H1 (cell line): ENCODE measurements at regions not wholly inside any gene's neighbourhood (a gene's known extent, or its start where the extent isn't known, plus 50 kb on each side); places are given as distances from the start of the nearest gene placed in this dataset.
A peak's percentile ranks its signal among the peaks of the same experiment; 100 is the strongest.

Experiments
- CTCF ChIA-PET: fragments of 300-600 bp; sonication (Branson Sonifier 250); formaldehyde crosslinking; loops from one replicate; lab custom pipeline; 2021; ENCODE audit not compliant: partially characterized antibody; lab: Charles Lee
- POLR2A ChIA-PET: fragments of 300-600 bp; sonication (Branson Sonifier 250); formaldehyde crosslinking; loops from one replicate; lab custom pipeline; 2021; ENCODE audit warnings: inconsistent platforms; ENCODE audit not compliant: partially characterized antibody; lab: Charles Lee
- DNase-seq, 2 experiments: peaks; one replicate each; pipeline versions ENCODE4 v3.0.0 to v3.0.0-alpha.2; 2010 to 2022; ENCODE audit warnings: low spot score in 2 of 2, low read depth in 1 of 2, mixed read lengths in 1 of 2
- FAIRE-seq: peaks from 2 replicates; lab custom pipeline; 2011; peaks lifted over from hg19 to GRCh38; lab: Jason Lieb, UNC
- H2AFZ ChIP-seq: 2 replicates; pipeline ENCODE4 v1.8.1; 2012; ENCODE audit warnings: low read length, inconsistent platforms
- H2AK5ac ChIP-seq: 2 replicates; pipeline ENCODE4 v1.6.1; 2013; ENCODE audit warnings: low read depth, low read length
- H2BK120ac ChIP-seq: replicated peaks from 2 replicates; pipeline ENCODE3; 2013; ENCODE audit warnings: low read depth, low read length, inconsistent platforms
- H2BK12ac ChIP-seq: 2 replicates; pipeline ENCODE4 v1.6.1; 2013; ENCODE audit warnings: low read depth, low read length
- H2BK15ac ChIP-seq: 2 replicates; pipeline ENCODE4 v1.6.1; 2013; ENCODE audit warnings: low read length
- H2BK20ac ChIP-seq: 2 replicates; pipeline ENCODE4 v1.6.1; 2013; ENCODE audit warnings: low read length
- H2BK5ac ChIP-seq: 2 replicates; pipeline ENCODE4 v1.6.1; 2013; ENCODE audit warnings: low read depth, low read length
- H3K14ac ChIP-seq: 2 replicates; pipeline ENCODE4 v1.6.1; 2013; ENCODE audit warnings: inconsistent platforms; ENCODE audit not compliant: insufficient read length
- H3K18ac ChIP-seq: 2 replicates; pipeline ENCODE4 v1.6.1; 2013; ENCODE audit warnings: low read length; ENCODE audit errors: extremely low read depth
- H3K23ac ChIP-seq: 2 replicates; pipeline ENCODE4 v1.6.1; 2013; ENCODE audit warnings: inconsistent platforms; ENCODE audit not compliant: insufficient read length
- H3K23me2 ChIP-seq: 2 replicates; pipeline ENCODE4 v1.6.1; 2013; ENCODE audit warnings: low read depth, low read length
- H3K27ac ChIP-seq: 2 replicates; pipeline ENCODE4 v1.6.1; 2011; ENCODE audit warnings: low read depth, low read length, inconsistent platforms
- H3K27me3 ChIP-seq, 4 experiments: replicated peaks in 1 of 4; 1 replicate in 1 of 4; 2 replicates in 3 of 4; pipeline versions ENCODE4 v1.6.1 to v1.8.1; 2011 to 2013; ENCODE audit warnings: low read length in 3 of 4, mild to moderate bottlenecking in 3 of 4, inconsistent platforms in 2 of 4, mixed read lengths in 2 of 4, moderate library complexity in 1 of 4; ENCODE audit not compliant: control insufficient read depth in 3 of 4, insufficient read depth in 3 of 4; ENCODE audit errors: extremely low read depth in 1 of 4
- H3K36me3 ChIP-seq, 4 experiments: 2 replicates each; pipeline versions ENCODE4 v1.6.1 to v1.8.1; 2011 to 2013; ENCODE audit warnings: mild to moderate bottlenecking in 4 of 4, low read length in 3 of 4, moderate library complexity in 2 of 4, control low read depth in 1 of 4, inconsistent platforms in 1 of 4; ENCODE audit not compliant: insufficient read depth in 4 of 4, control insufficient read depth in 2 of 4
- H3K4ac ChIP-seq: replicated peaks from 2 replicates; pipeline ENCODE3; 2013; ENCODE audit warnings: low read length, low read depth, mixed read lengths, inconsistent platforms; ENCODE audit not compliant: insufficient read length
- H3K4me1 ChIP-seq, 4 experiments: replicated peaks in 1 of 4; 1 replicate in 1 of 4; 2 replicates in 3 of 4; pipeline versions ENCODE4 v1.6.1 to v1.8.1; 2011 to 2013; ENCODE audit warnings: low read length in 3 of 4, inconsistent platforms in 2 of 4, mixed read lengths in 1 of 4; ENCODE audit not compliant: insufficient read depth in 4 of 4, control insufficient read depth in 3 of 4
- H3K4me2 ChIP-seq, 2 experiments: 2 replicates each; pipeline versions ENCODE4 v1.6.1 to v1.8.1; 2011 to 2013; ENCODE audit warnings: low read depth in 2 of 2, low read length in 2 of 2, control low read depth in 1 of 2, inconsistent platforms in 1 of 2, mild to moderate bottlenecking in 1 of 2; ENCODE audit not compliant: insufficient read depth in 1 of 2
- H3K4me3 ChIP-seq, 4 experiments: fragments of 200-600, 300-600 bp in 1 of 4; sonication (generic), shearing (Covaris generic), sonication (Bioruptor Twin) in 1 of 4; 2 replicates each; pipeline versions ENCODE4 v1.5.1 to v1.8.1; 2011 to 2016; ENCODE audit warnings: low read length in 4 of 4, low read depth in 3 of 4, control low read depth in 2 of 4, inconsistent platforms in 2 of 4, mild to moderate bottlenecking in 2 of 4, mixed read lengths in 1 of 4, moderate library complexity in 1 of 4; ENCODE audit not compliant: insufficient read depth in 2 of 4; ENCODE audit errors: extremely low read depth in 1 of 4
- H3K56ac ChIP-seq: replicated peaks from 2 replicates; pipeline ENCODE3; 2013; ENCODE audit warnings: low read depth, mild to moderate bottlenecking, mixed read lengths, low read length, inconsistent platforms; ENCODE audit not compliant: insufficient read length
- H3K79me1 ChIP-seq: 2 replicates; pipeline ENCODE4 v1.6.1; 2013; ENCODE audit warnings: low read depth, low read length, control low read depth
- H3K79me2 ChIP-seq, 2 experiments: 2 replicates each; pipeline versions ENCODE4 v1.6.1 to v1.8.1; 2012 to 2013; ENCODE audit warnings: low read length in 2 of 2, mild to moderate bottlenecking in 2 of 2, inconsistent platforms in 1 of 2; ENCODE audit not compliant: insufficient read depth in 2 of 2, control insufficient read depth in 1 of 2
- H3K9ac ChIP-seq, 4 experiments: replicated peaks in 1 of 4; 1 replicate in 1 of 4; 2 replicates in 3 of 4; pipeline versions ENCODE4 v1.6.1 to v1.8.1; 2011 to 2013; ENCODE audit warnings: low read depth in 3 of 4, low read length in 3 of 4, control low read depth in 2 of 4, mild to moderate bottlenecking in 2 of 4, moderate library complexity in 2 of 4, inconsistent platforms in 1 of 4; ENCODE audit errors: extremely low read depth in 1 of 4
- H3K9me3 ChIP-seq, 2 experiments: 2 replicates each; pipeline versions ENCODE4 v1.6.1 to v1.8.1; 2012 to 2013; ENCODE audit warnings: mild to moderate bottlenecking in 2 of 2, moderate library complexity in 2 of 2, control low read depth in 1 of 2, inconsistent platforms in 1 of 2, low read depth in 1 of 2, low read length in 1 of 2, mixed read lengths in 1 of 2; ENCODE audit not compliant: insufficient read depth in 2 of 2
- H4K20me1 ChIP-seq, 2 experiments: replicated peaks in 1 of 2; 2 replicates each; pipeline versions ENCODE3 to v1.8.1; 2011 to 2013; ENCODE audit warnings: inconsistent platforms in 2 of 2, low read length in 2 of 2, mild to moderate bottlenecking in 1 of 2; ENCODE audit not compliant: insufficient read depth in 2 of 2, control insufficient read depth in 1 of 2
- H4K5ac ChIP-seq: 2 replicates; pipeline ENCODE4 v1.6.1; 2013; ENCODE audit warnings: low read length, low read depth, mixed read lengths, inconsistent platforms; ENCODE audit not compliant: insufficient read length
- H4K8ac ChIP-seq: 2 replicates; pipeline ENCODE4 v1.8.0; 2013; ENCODE audit warnings: mild to moderate bottlenecking, moderate library complexity, low read length, inconsistent platforms; ENCODE audit not compliant: insufficient read depth; ENCODE audit errors: extremely low read depth
- H4K91ac ChIP-seq: replicated peaks from 2 replicates; pipeline ENCODE3; 2013; ENCODE audit warnings: low read length, mixed read lengths, inconsistent platforms; ENCODE audit not compliant: insufficient read length
- E2F6 ChIP-seq: IDR thresholded peaks from 2 replicates; pipeline ENCODE4 v1.6.1; 2012; ENCODE audit warnings: inconsistent platforms
- EGR1 ChIP-seq: IDR thresholded peaks from 2 replicates; pipeline ENCODE4 v1.6.1; 2011; ENCODE audit warnings: low read depth, low read length, borderline replicate concordance
- NANOG ChIP-seq: IDR thresholded peaks from 2 replicates; pipeline ENCODE4 v1.6.1; 2011; ENCODE audit warnings: low read length, low read depth, mild to moderate bottlenecking, inconsistent platforms; ENCODE audit not compliant: insufficient read depth, poor library complexity, severe bottlenecking
- POLR2AphosphoS5 ChIP-seq: IDR thresholded peaks from 2 replicates; pipeline ENCODE4 v1.6.1; 2011; ENCODE audit warnings: low read depth, low read length
- SP4 ChIP-seq: IDR thresholded peaks from 2 replicates; pipeline ENCODE4 v1.6.1; 2012; ENCODE audit warnings: low read length, inconsistent platforms
- SUZ12 ChIP-seq: fragments of 200-600 bp; sonication (generic); IDR thresholded peaks from 2 replicates; pipeline ENCODE4 v1.6.1; 2012; ENCODE audit warnings: mild to moderate bottlenecking, inconsistent platforms, low read length, moderate library complexity, mixed read lengths
- ZNF274 ChIP-seq: IDR thresholded peaks from 2 replicates; pipeline ENCODE4 v1.7.0; 2012; ENCODE audit warnings: low read length, borderline replicate concordance; ENCODE audit errors: extremely low read depth
- WGBS, 2 experiments: shearing (Covaris generic) in 1 of 2; methylation state at CpG; one replicate each; pipeline versions ENCODE4 v1.1.6 to v1.1.7; 2013 to 2015; ENCODE audit warnings: low lambda C conversion rate in 2 of 2, mixed read lengths in 2 of 2, inconsistent platforms in 1 of 2, low coverage in 1 of 2, missing lambda C conversion rate in 1 of 2; ENCODE audit not compliant: insufficient replicate concordance in 2 of 2, insufficient coverage in 1 of 2, insufficient read length in 1 of 2; ENCODE audit errors: extremely low coverage in 1 of 2, missing lambda C conversion rate in 1 of 2; 5-methylcytosine and 5-hydroxymethylcytosine counted together

GRCh38 chr18:11432360-11432811 lies 177.0 kb upstream of the SLC35G4 start:
- Histone ChIP-seq H3K18ac (no peak overlapping the region), H3K4me1 (no peaks in the 10 kb centered on the region), H3K36me3 (no peaks in the 10 kb centered on the region), H3K27me3 (no peaks in the 10 kb centered on the region), H2AK5ac (no peak overlapping the region), H3K4me3 (no peak overlapping the region), H2BK15ac (no peak overlapping the region), H4K5ac (no peak overlapping the region), H4K91ac (no peak overlapping the region), H3K9me3 (peaks cover 0 to 6% of the 10 kb centered on the region in 2 experiments; a peak in 1 of 4 replicates), H2BK20ac (no peak overlapping the region), H3K79me1 (no peaks in the 10 kb centered on the region), H3K27ac (no peak overlapping the region), H3K23me2 (no peaks in the 10 kb centered on the region), H3K56ac (no peak overlapping the region), H2BK5ac (no peak overlapping the region), H2BK12ac (no peak overlapping the region), H4K8ac (peak overlapping the region; percentile 14; the same call in 1 of the 2 replicates), H2BK120ac (no peak overlapping the region), H3K9ac (no peak overlapping the region), H4K20me1 (no peaks in the 10 kb centered on the region), H3K4ac (no peak overlapping the region), H2AFZ (no peak overlapping the region), H3K23ac (no peak overlapping the region), H3K4me2 (no peak overlapping the region), H3K79me2 (no peaks in the 10 kb centered on the region), H3K14ac (no peak overlapping the region)
- CTCF ChIA-PET, result interaction anchor here (1.4 kb wide), 1 partner anchor 53 kb away, joined by 3 read pairs; no protein-coding TSS in a partner anchor
- no peak for FAIRE-seq
- WGBS, 2 experiments, result 95% methylated on average over 28 of the region's 36 CpGs; no CpG with 5 or more reads in 1 of the 2 experiments
- DNase-seq, result no peak
- TF ChIP-seq ZNF274, result no peak
- TF ChIP-seq E2F6, result no peak
- no peak for TF ChIP-seq POLR2AphosphoS5
- TF ChIP-seq SP4, result no peak
- TF ChIP-seq NANOG, result no peak
- TF ChIP-seq EGR1, result no peak
- TF ChIP-seq SUZ12, result no peak
- POLR2A ChIA-PET, result no interaction called here
